ENCODE measurements at regions not wholly inside any gene's neighbourhood (a gene's known extent, or its start where the extent isn't known, plus 50 kb on each side); places are given as distances from the start of the nearest gene placed in this dataset.

GRCh38 chr15:47427463-47427862, 289.8 kb upstream of the SEMA6D start:
- TF ChIP-seq REST (IDR thresholded peaks at IDR 0.05; ENCODE audit: low read depth, low read length) (no peak), HDAC2 (IDR thresholded peaks at IDR 0.05) (no peak), IKZF1 (conservative IDR thresholded peaks at IDR 0.05) (no peak), CTCF (IDR thresholded peaks at IDR 0.05 in 2 of 3, conservative IDR thresholded peaks at IDR 0.05 in 1 of 3; ENCODE audit: control insufficient read depth in 2 of 3, extremely low read depth in 1 of 3, insufficient read depth in 1 of 3, low read depth in 3 of 3, low read length in 3 of 3) (no peak), ESRRA (IDR thresholded peaks at IDR 0.05; ENCODE audit: low read length) (no peak), CEBPZ (IDR thresholded peaks at IDR 0.05; ENCODE audit: low read depth, low read length) (no peak), YY1 (IDR thresholded peaks at IDR 0.05; ENCODE audit: low read depth, low read length) (no peak), EP300 (IDR thresholded peaks at IDR 0.05; ENCODE audit: borderline replicate concordance in 1 of 2, control insufficient read depth in 1 of 2, low read depth in 2 of 2, low read length in 2 of 2) (no peak), BHLHE40 (IDR thresholded peaks at IDR 0.05; ENCODE audit: borderline replicate concordance in 1 of 2, low read depth in 2 of 2, low read length in 1 of 2) (no peak)
- TF ChIP-seq, protein P1, sequence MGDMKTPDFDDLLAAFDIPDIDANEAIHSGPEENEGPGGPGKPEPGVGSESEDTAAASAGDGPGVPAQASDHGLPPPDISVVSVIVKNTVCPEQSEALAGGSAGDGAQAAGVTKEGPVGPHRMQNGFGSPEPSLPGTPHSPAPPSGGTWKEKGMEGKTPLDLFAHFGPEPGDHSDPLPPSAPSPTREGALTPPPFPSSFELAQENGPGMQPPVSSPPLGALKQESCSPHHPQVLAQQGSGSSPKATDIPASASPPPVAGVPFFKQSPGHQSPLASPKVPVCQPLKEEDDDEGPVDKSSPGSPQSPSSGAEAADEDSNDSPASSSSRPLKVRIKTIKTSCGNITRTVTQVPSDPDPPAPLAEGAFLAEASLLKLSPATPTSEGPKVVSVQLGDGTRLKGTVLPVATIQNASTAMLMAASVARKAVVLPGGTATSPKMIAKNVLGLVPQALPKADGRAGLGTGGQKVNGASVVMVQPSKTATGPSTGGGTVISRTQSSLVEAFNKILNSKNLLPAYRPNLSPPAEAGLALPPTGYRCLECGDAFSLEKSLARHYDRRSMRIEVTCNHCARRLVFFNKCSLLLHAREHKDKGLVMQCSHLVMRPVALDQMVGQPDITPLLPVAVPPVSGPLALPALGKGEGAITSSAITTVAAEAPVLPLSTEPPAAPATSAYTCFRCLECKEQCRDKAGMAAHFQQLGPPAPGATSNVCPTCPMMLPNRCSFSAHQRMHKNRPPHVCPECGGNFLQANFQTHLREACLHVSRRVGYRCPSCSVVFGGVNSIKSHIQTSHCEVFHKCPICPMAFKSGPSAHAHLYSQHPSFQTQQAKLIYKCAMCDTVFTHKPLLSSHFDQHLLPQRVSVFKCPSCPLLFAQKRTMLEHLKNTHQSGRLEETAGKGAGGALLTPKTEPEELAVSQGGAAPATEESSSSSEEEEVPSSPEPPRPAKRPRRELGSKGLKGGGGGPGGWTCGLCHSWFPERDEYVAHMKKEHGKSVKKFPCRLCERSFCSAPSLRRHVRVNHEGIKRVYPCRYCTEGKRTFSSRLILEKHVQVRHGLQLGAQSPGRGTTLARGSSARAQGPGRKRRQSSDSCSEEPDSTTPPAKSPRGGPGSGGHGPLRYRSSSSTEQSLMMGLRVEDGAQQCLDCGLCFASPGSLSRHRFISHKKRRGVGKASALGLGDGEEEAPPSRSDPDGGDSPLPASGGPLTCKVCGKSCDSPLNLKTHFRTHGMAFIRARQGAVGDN (IDR thresholded peaks at IDR 0.05) = no peak

All from GM12878 (cell line).